ENCODE measurements at regions not wholly inside any gene's neighbourhood (a gene's known extent, or its start where the extent isn't known, plus 50 kb on each side); places are given as distances from the start of the nearest gene placed in this dataset.

DNA sequence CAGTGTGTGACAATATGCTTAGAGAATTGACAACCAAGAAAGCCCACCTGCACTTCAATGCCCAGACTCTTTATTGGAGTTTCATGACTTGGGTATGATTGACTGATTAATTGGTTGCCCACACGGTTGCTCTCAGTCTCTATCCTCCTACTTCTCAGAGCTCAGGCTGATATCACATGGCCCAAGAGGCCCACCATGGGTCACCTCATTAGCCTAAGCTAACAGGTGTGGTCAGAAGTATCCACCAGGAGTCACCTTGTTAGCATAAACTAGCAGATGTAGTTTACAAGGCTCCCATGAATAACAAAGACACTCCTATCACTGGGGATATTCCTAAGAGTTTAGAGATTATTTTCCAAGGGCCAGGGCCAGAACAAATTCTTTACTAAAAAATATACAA is 120.2 kb upstream of the MBNL1 start:
- H2BK5ac ChIP-seq (ENCODE audit: low read depth, low read length) = no peak overlapping the region
- peaks cover 0 to 4% of the 10 kb centered on the region in 2 experiments; a peak in 1 of 4 replicates for H3K9me3 ChIP-seq (ENCODE audit: insufficient read depth in 2 of 2, low read depth in 1 of 2, low read length in 1 of 2)
- H2BK120ac ChIP-seq (replicated peaks; ENCODE audit: low read depth, low read length) = no peak overlapping the region
- H3K56ac ChIP-seq (replicated peaks; ENCODE audit: insufficient read length, low read depth, low read length) = no peak overlapping the region
- CTCF ChIA-PET (ENCODE audit: partially characterized antibody) = interaction anchor here (1.5 kb wide), 1 partner anchor 77 kb away, joined by 4 read pairs; no protein-coding TSS in a partner anchor
- no peak overlapping the region for H3K18ac ChIP-seq (ENCODE audit: extremely low read depth, low read length)
- no peak for FAIRE-seq
- H3K4me2 ChIP-seq (ENCODE audit: insufficient read depth in 1 of 2, low read depth in 2 of 2, low read length in 2 of 2) = no peak overlapping the region
- no peak overlapping the region for H2BK20ac ChIP-seq (ENCODE audit: low read length)
- no peaks in the 10 kb centered on the region for H3K27me3 ChIP-seq (replicated peaks in 1 of 4; ENCODE audit: control insufficient read depth in 3 of 4, extremely low read depth in 1 of 4, insufficient read depth in 3 of 4, low read length in 3 of 4)
- no peak overlapping the region for H4K8ac ChIP-seq (ENCODE audit: extremely low read depth, insufficient read depth, low read length)
- H4K20me1 ChIP-seq (replicated peaks in 1 of 2; ENCODE audit: control insufficient read depth in 1 of 2, insufficient read depth in 2 of 2, low read length in 2 of 2) = no peaks in the 10 kb centered on the region
- H3K23me2 ChIP-seq (ENCODE audit: low read depth, low read length) = no peaks in the 10 kb centered on the region
- H3K79me2 ChIP-seq (ENCODE audit: control insufficient read depth in 1 of 2, insufficient read depth in 2 of 2, low read length in 2 of 2) = no peaks in the 10 kb centered on the region
- H3K4ac ChIP-seq (replicated peaks; ENCODE audit: insufficient read length, low read depth, low read length) = no peak overlapping the region
- no peak overlapping the region for H2BK12ac ChIP-seq (ENCODE audit: low read depth, low read length)
- H3K4me3 ChIP-seq (ENCODE audit: extremely low read depth in 1 of 4, insufficient read depth in 2 of 4, low read depth in 3 of 4, low read length in 4 of 4) = no peak overlapping the region
- 65% methylated on average over 1 of the region's 1 CpG; no CpG with 5 or more reads in 1 of the 2 experiments for WGBS, 2 experiments (ENCODE audit: extremely low coverage in 1 of 2, insufficient coverage in 1 of 2, insufficient read length in 1 of 2, insufficient replicate concordance in 2 of 2, low coverage in 1 of 2, low lambda C conversion rate in 2 of 2, missing lambda C conversion rate in 1 of 2)
- H3K27ac ChIP-seq (ENCODE audit: low read depth, low read length) = no peak overlapping the region
- H3K79me1 ChIP-seq (ENCODE audit: low read depth, low read length) = no peaks in the 10 kb centered on the region
- no peak overlapping the region for H2AFZ ChIP-seq (ENCODE audit: low read length)
- H3K36me3 ChIP-seq (ENCODE audit: control insufficient read depth in 2 of 4, insufficient read depth in 4 of 4, low read length in 3 of 4) = no peaks in the 10 kb centered on the region
- no peak overlapping the region for H2BK15ac ChIP-seq (ENCODE audit: low read length)
- no peak overlapping the region for H2AK5ac ChIP-seq (ENCODE audit: low read depth, low read length)
- H3K23ac ChIP-seq (ENCODE audit: insufficient read length) = no peak overlapping the region
- H4K5ac ChIP-seq (ENCODE audit: insufficient read length, low read depth, low read length) = no peak overlapping the region
- no peak for DNase-seq (ENCODE audit: low read depth in 1 of 2, low spot score in 2 of 2)
- H4K91ac ChIP-seq (replicated peaks; ENCODE audit: insufficient read length, low read length) = no peak overlapping the region
- H3K14ac ChIP-seq (ENCODE audit: insufficient read length) = no peak overlapping the region
- POLR2A ChIA-PET (ENCODE audit: partially characterized antibody) = no interaction called here
- H3K4me1 ChIP-seq (replicated peaks in 1 of 4; ENCODE audit: control insufficient read depth in 3 of 4, insufficient read depth in 4 of 4, low read length in 3 of 4) = peaks cover 0 to 4% (median 2%) of the 10 kb centered on the region in 4 experiments; a peak in 4 of 7 replicates
- H3K9ac ChIP-seq (replicated peaks in 1 of 4; ENCODE audit: extremely low read depth in 1 of 4, low read depth in 3 of 4, low read length in 3 of 4) = no peak overlapping the region
- TF ChIP-seq POLR2AphosphoS5 (IDR thresholded peaks at IDR 0.05; ENCODE audit: low read depth, low read length) (no peak), TCF12 (IDR thresholded peaks at IDR 0.05; ENCODE audit: low read depth, low read length) (no peak), CREB1 (IDR thresholded peaks at IDR 0.05) (no peak), YY1 (IDR thresholded peaks at IDR 0.05; ENCODE audit: low read depth, low read length) (no peak), CBX5 (IDR thresholded peaks at IDR 0.05; ENCODE audit: low read depth, low read length) (no peak), HDAC6 (IDR thresholded peaks at IDR 0.05; ENCODE audit: low read depth, low read length) (no peak), PHF8 (conservative IDR thresholded peaks at IDR 0.05; ENCODE audit: low read depth, low read length) (no peak), SP2 (IDR thresholded peaks at IDR 0.05; ENCODE audit: low read length) (no peak), SP1 (IDR thresholded peaks at IDR 0.05; ENCODE audit: low read depth, low read length) (no peak), TEAD4 (IDR thresholded peaks at IDR 0.05; ENCODE audit: low read depth, low read length) (no peak), NRF1 (IDR thresholded peaks at IDR 0.05; ENCODE audit: low read depth, low read length) (no peak), SIN3A (conservative IDR thresholded peaks at IDR 0.05 in 1 of 2, IDR thresholded peaks at IDR 0.05 in 1 of 2; ENCODE audit: low read depth in 1 of 2, low read length in 2 of 2) (no peak), NANOG (IDR thresholded peaks at IDR 0.05; ENCODE audit: insufficient read depth, low read depth, low read length, poor library complexity, severe bottlenecking) (no peak), ZNF274 (IDR thresholded peaks at IDR 0.05; ENCODE audit: borderline replicate concordance, extremely low read depth, low read length) (no peak), BACH1 (IDR thresholded peaks at IDR 0.05; ENCODE audit: low read length) (no peak), RAD21 (IDR thresholded peaks at IDR 0.05 in 1 of 2, conservative IDR thresholded peaks at IDR 0.05 in 1 of 2; ENCODE audit: low read depth in 2 of 2, low read length in 2 of 2) (no peak)
